GM21825 (cell line): ENCODE measurements at regions not wholly inside any gene's neighbourhood (a gene's known extent, or its start where the extent isn't known, plus 50 kb on each side); places are given as distances from the start of the nearest gene placed in this dataset.
"Not testable (repeated sequence)": the region's sequence is repeated elsewhere in the genome, so short reads cannot be mapped to it uniquely, and the experiment has no call there.

ENCODE experiments used
- ATAC-seq: cut with Tn5 transposase; IDR thresholded peaks from one replicate; pipeline ENCODE4 v1.9.1; 2021; ENCODE audit warnings: mild to moderate bottlenecking, moderate library complexity; ENCODE audit not compliant: unreplicated experiment

GRCh38 chrX:113157496-113157895 lies 316.9 kb upstream of the AMOT start:
- no peak for ATAC-seq

- ATAC-seq: not testable (repeated sequence)
Measured at GRCh38 chrX:113154315-113154714, 313.7 kb upstream of the AMOT start.

- ATAC-seq: no peak
Measured at GRCh38 chrX:113136836-113137235, 296.2 kb upstream of the AMOT start.

- no peak for ATAC-seq
Measured at GRCh38 chrX:113133316-113133715, 292.7 kb upstream of the AMOT start.

GRCh38 chrX:113124693-113125092 lies 284.1 kb upstream of the AMOT start:
- ATAC-seq: no peak

- no peak for ATAC-seq
Measured at GRCh38 chrX:113075521-113075920, 234.9 kb upstream of the AMOT start.

- ATAC-seq: no peak
Measured at GRCh38 chrX:113059714-113060113, 219.1 kb upstream of the AMOT start.

- no peak for ATAC-seq
Measured at GRCh38 chrX:113058634-113059033, 218.0 kb upstream of the AMOT start.

- no peak for ATAC-seq
Measured at GRCh38 chrX:113048896-113049295, 208.3 kb upstream of the AMOT start.

- no peak for ATAC-seq
Measured at GRCh38 chrX:113048480-113048879, 207.8 kb upstream of the AMOT start.

GRCh38 chrX:113033966-113034680 lies 193.5 kb upstream of the AMOT start:
- no peak for ATAC-seq

GRCh38 chrX:113019958-113020357 lies 179.3 kb upstream of the AMOT start:
- no peak for ATAC-seq

GRCh38 chrX:113009837-113010236 lies 169.2 kb upstream of the AMOT start:
- no peak for ATAC-seq

- ATAC-seq: no peak
Measured at GRCh38 chrX:113009029-113009428, 168.4 kb upstream of the AMOT start.

- no peak for ATAC-seq
Measured at GRCh38 chrX:113001836-113002235, 161.2 kb upstream of the AMOT start.

GRCh38 chrX:112997991-112998390 lies 157.4 kb upstream of the AMOT start:
- no peak for ATAC-seq

GRCh38 chrX:112991801-112992200 lies 151.2 kb upstream of the AMOT start:
- no peak for ATAC-seq

- no peak for ATAC-seq
Measured at GRCh38 chrX:112979879-112980278, 139.2 kb upstream of the AMOT start.

GRCh38 chrX:112968351-112969133 lies 127.9 kb upstream of the AMOT start:
- no peak for ATAC-seq

- ATAC-seq: no peak
Measured at GRCh38 chrX:112967903-112968302, 127.3 kb upstream of the AMOT start.

- ATAC-seq: no peak
Measured at GRCh38 chrX:112967341-112967740, 126.7 kb upstream of the AMOT start.

- ATAC-seq: no peak
Measured at GRCh38 chrX:112961981-112962380, 121.3 kb upstream of the AMOT start.
